Left renal cortex interstitium (tissue), 4 donors: ENCODE measurements at regions not wholly inside any gene's neighbourhood (a gene's known extent, or its start where the extent isn't known, plus 50 kb on each side); places are given as distances from the start of the nearest gene placed in this dataset.
A peak's percentile ranks its signal among the peaks of the same experiment; 100 is the strongest.

Experiments used
- DNase-seq, 4 donors: peaks; one replicate each; pipeline ENCODE4 v3.0.0-alpha.2; 2013; ENCODE audit warnings: low read depth in 4 of 4, low spot score in 2 of 4, missing footprints in 1 of 4

- DNase-seq: no peak
Observed at GRCh38 chr2:65525616-65526231, 93.3 kb upstream of the SPRED2 start.

- DNase-seq: no peak
Observed at GRCh38 chr2:65522922-65523321, 90.5 kb upstream of the SPRED2 start.

GRCh38 chr2:65518751-65519150, 86.4 kb upstream of the SPRED2 start:
- DNase-seq: no peak

- no peak for DNase-seq
Observed at GRCh38 chr2:65514555-65515195, 82.3 kb upstream of the SPRED2 start.

GRCh38 chr2:65512783-65513182, 80.4 kb upstream of the SPRED2 start:
- DNase-seq: no peak

GRCh38 chr2:65511306-65511705, 78.9 kb upstream of the SPRED2 start:
- no peak for DNase-seq

- no peak for DNase-seq
Observed at GRCh38 chr2:65508225-65508624, 75.8 kb upstream of the SPRED2 start.

GRCh38 chr2:65507102-65508069, 75.0 kb upstream of the SPRED2 start:
- DNase-seq: no peak

- no peak for DNase-seq
Observed at GRCh38 chr2:65504814-65505697, 72.7 kb upstream of the SPRED2 start.

- DNase-seq: no peak
Observed at GRCh38 chr2:65504201-65504600, 71.8 kb upstream of the SPRED2 start.

GRCh38 chr2:65503746-65504145, 71.3 kb upstream of the SPRED2 start:
- DNase-seq: no peak

- no peak for DNase-seq
Observed at GRCh38 chr2:65501836-65502235, 69.4 kb upstream of the SPRED2 start.

GRCh38 chr2:65501074-65501473, 68.7 kb upstream of the SPRED2 start:
- no peak for DNase-seq

- DNase-seq: no peak
Observed at GRCh38 chr2:65500310-65501040, 68.1 kb upstream of the SPRED2 start.

GRCh38 chr2:65499216-65499615, 66.8 kb upstream of the SPRED2 start:
- no peak for DNase-seq

GRCh38 chr2:65498396-65498795, 66.0 kb upstream of the SPRED2 start:
- DNase-seq: no peak

- peak in 1 of 4 donors; percentile 11 for DNase-seq
Observed at GRCh38 chr2:65495251-65495877, 63.0 kb upstream of the SPRED2 start.

GRCh38 chr2:65494078-65494477, 61.7 kb upstream of the SPRED2 start:
- DNase-seq: no peak

GRCh38 chr2:65491381-65491905, 59.0 kb upstream of the SPRED2 start:
- DNase-seq: no peak
